ENCODE measurements at regions not wholly inside any gene's neighbourhood (a gene's known extent, or its start where the extent isn't known, plus 50 kb on each side); places are given as distances from the start of the nearest gene placed in this dataset.
"Not testable (repeated sequence)": the region's sequence is repeated elsewhere in the genome, so short reads cannot be mapped to it uniquely, and the experiment has no call there.

- WGBS, 2 donors = 74 to 88% methylated on average over 3 of the region's 3 CpGs
- intact Hi-C loops (cut with DNase I; ENCODE audit: low total_unique reads) = no loop called here
- no peak for DNase-seq (ENCODE audit: low spot score in 2 of 2)
- TF ChIP-seq, protein P1, sequence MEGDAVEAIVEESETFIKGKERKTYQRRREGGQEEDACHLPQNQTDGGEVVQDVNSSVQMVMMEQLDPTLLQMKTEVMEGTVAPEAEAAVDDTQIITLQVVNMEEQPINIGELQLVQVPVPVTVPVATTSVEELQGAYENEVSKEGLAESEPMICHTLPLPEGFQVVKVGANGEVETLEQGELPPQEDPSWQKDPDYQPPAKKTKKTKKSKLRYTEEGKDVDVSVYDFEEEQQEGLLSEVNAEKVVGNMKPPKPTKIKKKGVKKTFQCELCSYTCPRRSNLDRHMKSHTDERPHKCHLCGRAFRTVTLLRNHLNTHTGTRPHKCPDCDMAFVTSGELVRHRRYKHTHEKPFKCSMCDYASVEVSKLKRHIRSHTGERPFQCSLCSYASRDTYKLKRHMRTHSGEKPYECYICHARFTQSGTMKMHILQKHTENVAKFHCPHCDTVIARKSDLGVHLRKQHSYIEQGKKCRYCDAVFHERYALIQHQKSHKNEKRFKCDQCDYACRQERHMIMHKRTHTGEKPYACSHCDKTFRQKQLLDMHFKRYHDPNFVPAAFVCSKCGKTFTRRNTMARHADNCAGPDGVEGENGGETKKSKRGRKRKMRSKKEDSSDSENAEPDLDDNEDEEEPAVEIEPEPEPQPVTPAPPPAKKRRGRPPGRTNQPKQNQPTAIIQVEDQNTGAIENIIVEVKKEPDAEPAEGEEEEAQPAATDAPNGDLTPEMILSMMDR (IDR thresholded peaks at IDR 0.05) = no peak
- no peak for TF ChIP-seq POLR2A (IDR thresholded peaks at IDR 0.05)
- no peak overlapping the region for H3K4me3 ChIP-seq (ENCODE audit: low read depth, poor library complexity, severe bottlenecking)
Observed at GRCh38 chr12:5332551-5332950, 99.4 kb upstream of the NTF3 start.

DNA sequence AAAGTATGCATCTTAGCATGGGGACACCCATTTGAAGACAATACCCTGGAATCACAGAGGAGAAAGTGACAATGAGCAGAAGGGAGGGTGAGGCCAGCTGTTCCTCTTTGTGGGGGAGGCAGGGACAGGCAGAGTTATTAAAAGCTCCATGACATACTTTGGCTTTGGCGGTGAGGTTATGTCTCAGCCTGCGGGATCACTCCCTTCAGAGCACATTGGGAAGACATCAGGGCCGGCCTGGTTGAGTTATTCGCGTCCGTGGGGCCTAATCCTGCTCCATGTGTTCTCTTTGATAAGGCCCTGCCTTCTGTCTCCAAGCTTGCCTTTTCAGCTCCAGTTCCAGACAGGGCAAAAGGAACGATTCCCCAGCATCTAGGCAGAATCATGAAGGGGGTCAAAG is 98.8 kb upstream of the NTF3 start:
- intact Hi-C loops (cut with DNase I; ENCODE audit: low total_unique reads) = no loop called here
- TF ChIP-seq, protein P1 (IDR thresholded peaks at IDR 0.05) = no peak
- TF ChIP-seq POLR2A (IDR thresholded peaks at IDR 0.05) = no peak
- 71 to 85% methylated on average over 7 of the region's 7 CpGs for WGBS, 2 donors
- H3K4me3 ChIP-seq (ENCODE audit: low read depth, poor library complexity, severe bottlenecking) = no peak overlapping the region
- no peak for DNase-seq (ENCODE audit: low spot score in 2 of 2)

- TF ChIP-seq, protein P1 (IDR thresholded peaks at IDR 0.05) = no peak
- no peak for TF ChIP-seq POLR2A (IDR thresholded peaks at IDR 0.05)
- 64 to 83% methylated on average over 2 of the region's 2 CpGs for WGBS, 2 donors
- no peak for DNase-seq (ENCODE audit: low spot score in 2 of 2)
- intact Hi-C loops (cut with DNase I; ENCODE audit: low total_unique reads) = no loop called here
- H3K4me3 ChIP-seq (ENCODE audit: low read depth, poor library complexity, severe bottlenecking) = no peak overlapping the region
Observed at GRCh38 chr12:5335069-5335468, 96.8 kb upstream of the NTF3 start.

GRCh38 chr12:5341086-5341485 is 90.8 kb upstream of the NTF3 start:
- intact Hi-C loops (cut with DNase I; ENCODE audit: low total_unique reads); H3K4me3 ChIP-seq (ENCODE audit: low read depth, poor library complexity, severe bottlenecking); DNase-seq (ENCODE audit: low spot score in 2 of 2): not testable (repeated sequence)
- WGBS, 2 donors = 68 to 92% methylated on average over 2 of the region's 2 CpGs

DNA sequence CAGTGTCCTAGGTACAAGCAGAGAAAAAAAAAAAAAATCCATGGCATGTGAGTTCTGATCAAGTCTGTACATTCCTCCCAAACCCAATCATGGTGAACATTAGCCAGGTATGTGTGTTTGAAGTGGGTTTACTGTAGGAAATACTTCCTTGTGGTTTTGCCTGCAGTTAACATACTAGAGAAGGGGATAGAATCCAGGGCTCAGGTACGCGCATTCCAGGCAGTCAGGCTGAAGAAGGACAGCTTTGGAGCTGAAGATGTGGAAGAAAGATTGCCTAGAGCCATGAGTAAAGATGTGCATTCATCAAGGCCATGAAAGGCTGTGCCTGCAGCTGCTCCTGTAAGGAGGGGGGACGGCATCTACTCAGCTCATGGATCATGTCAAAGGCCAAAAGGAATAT is 88.2 kb upstream of the NTF3 start:
- intact Hi-C loops (cut with DNase I; ENCODE audit: low total_unique reads) = no loop called here
- no peak for DNase-seq (ENCODE audit: low spot score in 2 of 2)
- 73 to 85% methylated on average over 3 of the region's 3 CpGs for WGBS, 2 donors
- no peak for TF ChIP-seq POLR2A (IDR thresholded peaks at IDR 0.05)
- TF ChIP-seq, protein P1 (IDR thresholded peaks at IDR 0.05) = no peak
- no peak overlapping the region for H3K4me3 ChIP-seq (ENCODE audit: low read depth, poor library complexity, severe bottlenecking)

DNA sequence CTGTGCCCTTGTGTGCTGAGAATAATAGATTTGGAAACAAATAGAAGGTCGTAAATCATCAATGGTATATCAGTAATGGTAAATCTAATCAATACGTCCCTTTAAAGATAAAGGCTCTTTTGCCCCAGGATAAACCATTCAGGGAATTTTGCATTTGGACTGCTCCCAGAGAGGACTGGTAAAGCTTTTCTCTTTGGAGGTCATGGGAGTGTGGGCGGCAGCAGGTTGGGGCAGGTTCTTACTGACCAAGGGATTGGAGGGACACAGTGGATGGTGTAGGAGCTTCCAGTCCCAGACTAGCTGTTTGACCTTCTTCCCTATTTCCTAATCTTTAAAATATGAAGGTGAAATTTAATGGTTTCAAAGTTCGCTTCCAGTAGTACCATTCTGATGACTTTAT is 87.8 kb upstream of the NTF3 start:
- no peak overlapping the region for H3K4me3 ChIP-seq (ENCODE audit: low read depth, poor library complexity, severe bottlenecking)
- TF ChIP-seq, protein P1 (IDR thresholded peaks at IDR 0.05) = no peak
- TF ChIP-seq POLR2A (IDR thresholded peaks at IDR 0.05) = no peak
- WGBS, 2 donors = 78 to 83% methylated on average over 3 to 4 of the region's 4 CpGs
- DNase-seq (ENCODE audit: low spot score in 2 of 2) = no peak
- intact Hi-C loops (cut with DNase I; ENCODE audit: low total_unique reads) = no loop called here

Data from lower leg skin (tissue), 4 donors.